Renal cortex interstitium (tissue), 11 donors: ENCODE measurements at regions not wholly inside any gene's neighbourhood (a gene's known extent, or its start where the extent isn't known, plus 50 kb on each side); places are given as distances from the start of the nearest gene placed in this dataset.

Experiments used
- DNase-seq, 11 donors: peaks; one replicate each; pipeline ENCODE4 v3.0.0-alpha.2; 2013; ENCODE audit warnings: low read depth in 9 of 11, low spot score in 4 of 11; ENCODE audit errors: extremely low read depth in 1 of 11

GRCh38 chr11:80687941-80688340 is 1247.1 kb upstream of the TENM4 start:
- DNase-seq = no peak

DNA sequence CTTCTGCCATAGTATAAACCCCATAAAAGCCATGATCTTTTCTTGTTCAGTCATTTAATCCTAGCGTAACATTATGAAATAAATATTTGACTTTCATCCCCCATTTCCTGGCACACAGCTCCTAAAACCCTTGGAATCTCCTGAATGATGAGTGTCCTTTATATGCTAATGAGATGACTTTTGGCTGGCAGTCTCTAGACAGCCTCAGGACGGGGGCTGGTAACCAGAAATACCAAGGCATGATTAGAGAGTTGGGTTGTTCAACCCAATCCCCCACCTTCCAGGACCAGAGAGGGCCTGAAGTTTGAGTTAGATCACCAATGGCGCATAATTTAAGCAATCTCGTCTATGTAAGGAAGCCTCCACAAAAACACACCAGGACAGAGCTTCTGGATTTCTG is 1246.1 kb upstream of the TENM4 start:
- DNase-seq = no peak

DNA sequence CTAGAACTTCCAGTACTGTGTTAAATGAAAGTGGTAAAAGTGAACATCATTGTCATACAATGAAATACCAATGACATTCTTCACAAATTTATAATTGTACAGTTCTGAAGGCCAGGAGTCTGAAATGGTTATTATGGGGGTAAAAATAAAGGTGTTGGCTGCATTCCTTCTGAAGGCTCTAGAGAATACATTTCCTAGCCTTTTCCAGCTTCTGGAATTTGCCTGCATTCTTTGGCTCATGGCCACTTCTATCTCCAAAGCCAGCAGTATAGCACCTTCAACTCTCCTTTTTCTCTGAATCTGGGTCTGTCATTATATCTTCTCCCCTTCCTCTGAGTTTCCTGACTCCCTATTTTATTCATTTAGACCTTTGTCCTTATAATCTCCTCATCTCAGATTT is 1232.7 kb upstream of the TENM4 start:
- no peak for DNase-seq

GRCh38 chr11:80669620-80670019 is 1228.8 kb upstream of the TENM4 start:
- DNase-seq = no peak

DNA sequence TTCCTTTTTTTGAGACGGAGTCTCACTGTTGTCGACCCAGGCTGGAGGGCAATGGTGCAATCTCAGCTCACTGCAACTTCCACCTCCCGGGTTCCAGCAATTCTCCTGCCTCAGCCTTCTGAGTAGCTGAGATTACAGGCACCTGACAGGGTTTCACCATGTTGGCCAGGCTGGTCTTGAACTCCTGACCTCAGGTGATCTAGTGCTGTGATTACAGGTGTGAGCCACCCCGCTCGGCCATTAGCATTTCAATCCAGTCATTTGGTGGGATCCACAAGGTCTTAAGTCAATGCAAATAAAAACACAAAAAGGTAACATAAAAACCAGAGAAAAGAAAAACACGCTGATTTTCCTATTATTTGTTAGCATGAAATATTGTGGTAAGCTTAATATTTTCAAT is 1227.2 kb upstream of the TENM4 start:
- DNase-seq = no peak

- no peak for DNase-seq
Measured at GRCh38 chr11:80655834-80656233, 1215.0 kb upstream of the TENM4 start.

GRCh38 chr11:80650966-80651365 is 1210.1 kb upstream of the TENM4 start:
- DNase-seq = no peak

GRCh38 chr11:80649186-80649585 is 1208.4 kb upstream of the TENM4 start:
- DNase-seq = no peak

DNA sequence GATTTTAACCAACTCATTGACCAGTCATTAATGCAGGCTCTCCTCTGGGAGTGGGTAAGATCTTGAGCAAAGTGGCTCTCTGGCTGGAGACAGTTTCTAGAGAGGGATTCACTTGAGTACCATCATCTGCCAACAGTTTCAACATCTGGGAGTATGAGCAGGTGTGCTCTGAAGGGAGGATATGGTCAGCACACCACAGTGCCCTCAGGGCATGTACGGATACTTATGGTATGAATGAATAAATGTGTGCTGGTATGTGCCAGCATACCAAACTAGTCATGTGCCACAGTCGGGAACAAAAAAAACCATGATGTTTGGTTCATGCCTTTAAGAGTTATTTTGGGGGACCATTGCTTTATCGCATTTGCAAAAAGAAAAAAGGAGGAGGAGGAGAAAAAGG is 1197.5 kb upstream of the TENM4 start:
- DNase-seq = no peak

DNA sequence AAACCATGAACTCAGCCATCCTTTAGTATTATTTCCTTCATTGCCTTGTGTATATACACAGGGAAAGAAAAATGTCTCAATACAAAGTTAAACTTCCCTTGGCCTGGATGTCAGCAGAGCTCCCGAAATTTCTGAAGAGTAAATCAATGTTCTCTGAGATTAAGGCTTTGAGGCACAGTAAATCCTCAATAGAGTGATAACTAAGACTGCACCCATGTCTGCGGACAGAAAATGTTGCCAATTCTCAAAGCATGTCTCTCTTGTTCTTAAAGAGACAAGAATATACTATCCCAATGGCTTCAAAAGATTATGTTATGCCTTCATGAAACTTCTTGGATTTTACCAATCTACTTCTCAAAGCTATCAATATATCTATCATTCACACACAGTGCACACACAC is 1196.7 kb upstream of the TENM4 start:
- no peak for DNase-seq

DNA sequence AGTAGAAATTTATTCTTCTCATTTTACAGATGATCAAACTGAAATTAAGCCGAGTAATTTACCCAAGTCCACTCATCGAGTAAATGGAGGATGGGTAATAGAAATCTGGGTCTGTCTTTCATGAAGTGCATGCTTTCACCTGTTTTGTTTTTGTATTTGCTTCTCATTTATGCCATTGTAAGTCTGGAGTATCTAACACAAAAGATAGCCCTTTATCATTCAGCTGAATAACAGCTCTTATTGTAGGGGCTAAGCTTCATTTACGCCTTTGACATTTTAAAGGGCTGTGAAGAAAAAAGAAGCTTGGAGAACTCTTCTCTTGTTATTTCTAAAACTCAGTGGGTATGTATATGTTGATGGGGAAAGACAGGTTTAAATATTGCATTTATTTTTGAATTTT is 1196.2 kb upstream of the TENM4 start:
- no peak for DNase-seq

DNA sequence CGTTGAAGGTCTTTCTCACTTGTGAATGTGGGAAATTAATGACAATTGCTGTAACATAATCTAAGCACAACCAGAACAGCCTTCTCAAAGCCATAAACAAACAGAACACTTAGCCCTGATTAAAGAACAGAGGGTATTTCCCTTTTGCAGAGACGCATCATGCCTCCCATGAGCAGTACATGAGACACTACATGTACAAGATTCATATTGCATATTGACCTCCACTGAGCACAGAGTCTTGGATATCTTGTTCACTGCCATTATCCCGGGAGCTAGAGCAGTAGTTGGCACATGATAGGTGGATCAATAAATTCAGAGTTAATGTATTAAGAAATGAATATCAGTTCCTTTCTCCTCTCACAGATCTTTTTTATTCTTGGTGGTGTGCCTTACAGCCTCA is 1194.3 kb upstream of the TENM4 start:
- no peak for DNase-seq

- no peak for DNase-seq
Measured at GRCh38 chr11:80632691-80633090, 1191.9 kb upstream of the TENM4 start.

DNA sequence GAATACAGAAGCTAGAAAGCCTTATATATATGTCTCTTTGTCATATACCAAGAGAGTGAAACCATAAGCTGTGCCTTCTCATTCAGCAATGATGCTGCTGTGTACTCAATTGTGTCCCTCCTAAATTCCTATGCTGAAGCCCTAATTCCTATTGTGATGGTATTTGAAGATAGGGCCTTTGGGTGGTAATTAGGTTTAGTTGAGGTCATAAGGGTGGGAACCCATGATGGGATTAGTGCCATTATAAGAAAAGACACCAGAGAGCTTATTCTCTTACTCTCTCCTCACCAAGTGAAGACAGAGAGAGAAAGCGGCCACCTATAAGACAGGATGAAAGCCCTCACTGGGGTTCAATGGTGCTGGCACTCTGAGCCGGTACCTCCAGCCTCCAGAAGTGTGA is 1191.3 kb upstream of the TENM4 start:
- no peak for DNase-seq

DNA sequence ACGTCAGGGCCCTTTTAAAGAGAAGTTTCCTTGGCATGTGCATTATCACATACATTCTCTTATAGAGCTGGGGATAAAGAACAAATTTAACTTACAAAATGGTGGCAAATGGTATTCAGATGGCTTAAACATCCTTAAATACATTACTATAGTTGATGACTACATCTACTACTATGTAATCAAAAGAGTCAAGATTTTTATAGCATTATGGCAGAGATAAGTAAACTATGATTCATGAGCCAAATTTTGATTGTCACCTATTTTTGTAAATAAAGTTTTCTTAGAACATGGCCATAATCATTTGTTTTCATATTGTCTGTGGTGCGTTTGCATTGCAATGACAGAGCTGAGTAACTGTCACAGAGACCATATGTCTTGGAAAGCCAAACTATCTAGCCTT is 1188.6 kb upstream of the TENM4 start:
- DNase-seq = no peak

- no peak for DNase-seq
Measured at GRCh38 chr11:80627364-80627763, 1186.5 kb upstream of the TENM4 start.

- DNase-seq = no peak
Measured at GRCh38 chr11:80626721-80627120, 1185.9 kb upstream of the TENM4 start.

DNA sequence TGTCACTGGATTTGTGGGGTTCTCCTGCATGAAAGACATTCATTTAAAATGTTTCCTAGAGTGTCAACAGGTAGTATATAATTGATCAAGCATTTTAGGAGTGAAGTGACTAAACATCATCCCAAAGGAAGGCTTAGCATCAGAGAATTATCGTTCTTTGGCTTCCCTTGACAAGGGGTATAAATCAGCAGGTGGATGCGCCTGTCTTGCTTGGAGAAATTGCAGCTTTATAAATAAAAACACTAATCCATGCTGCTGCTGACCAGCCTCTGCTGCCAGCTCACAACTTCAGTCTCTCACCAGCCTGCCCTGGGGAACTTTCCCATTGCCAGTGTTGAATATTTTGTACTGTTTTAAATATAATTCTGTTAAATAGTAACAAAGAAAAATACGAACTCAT is 1184.7 kb upstream of the TENM4 start:
- DNase-seq = no peak

- no peak for DNase-seq
Measured at GRCh38 chr11:80621871-80622270, 1181.0 kb upstream of the TENM4 start.

DNA sequence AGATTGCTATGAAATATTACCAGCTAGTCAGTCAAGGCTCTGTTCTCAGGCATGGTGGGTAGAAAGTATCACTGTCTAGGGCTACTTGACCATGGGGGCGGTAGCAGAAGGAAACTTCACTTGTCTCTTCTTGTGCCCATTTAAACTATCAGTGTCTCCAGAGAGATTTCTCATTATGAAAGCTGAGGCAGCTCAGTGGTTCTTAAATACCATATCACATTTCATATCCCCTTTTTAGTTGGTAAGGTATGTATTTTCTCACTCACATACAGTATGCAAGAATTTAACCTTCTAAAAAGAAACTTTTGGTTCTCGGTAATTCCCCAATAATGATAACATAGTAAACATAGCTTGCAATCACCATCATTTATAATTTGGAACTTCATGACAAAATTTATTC is 1180.0 kb upstream of the TENM4 start:
- DNase-seq = no peak

DNA sequence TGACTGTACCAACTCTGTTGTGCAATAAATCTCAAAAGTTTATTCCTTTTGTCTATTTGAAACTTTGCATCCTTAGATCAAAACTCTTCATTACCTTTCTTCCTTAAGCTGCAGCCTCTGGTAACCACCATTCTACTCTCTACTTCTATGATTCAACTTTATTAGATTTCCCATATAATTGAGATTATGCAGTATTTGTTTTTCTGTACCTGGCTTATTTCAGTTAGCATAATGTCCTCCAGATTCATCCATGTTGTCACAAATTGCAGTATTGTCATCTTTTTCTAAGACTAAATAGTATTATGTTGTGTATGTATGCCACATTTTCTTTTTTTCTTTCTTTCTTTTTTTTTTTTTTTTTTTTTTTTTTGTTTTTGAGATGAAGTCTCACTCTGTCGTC is 1176.3 kb upstream of the TENM4 start:
- no peak for DNase-seq

DNA sequence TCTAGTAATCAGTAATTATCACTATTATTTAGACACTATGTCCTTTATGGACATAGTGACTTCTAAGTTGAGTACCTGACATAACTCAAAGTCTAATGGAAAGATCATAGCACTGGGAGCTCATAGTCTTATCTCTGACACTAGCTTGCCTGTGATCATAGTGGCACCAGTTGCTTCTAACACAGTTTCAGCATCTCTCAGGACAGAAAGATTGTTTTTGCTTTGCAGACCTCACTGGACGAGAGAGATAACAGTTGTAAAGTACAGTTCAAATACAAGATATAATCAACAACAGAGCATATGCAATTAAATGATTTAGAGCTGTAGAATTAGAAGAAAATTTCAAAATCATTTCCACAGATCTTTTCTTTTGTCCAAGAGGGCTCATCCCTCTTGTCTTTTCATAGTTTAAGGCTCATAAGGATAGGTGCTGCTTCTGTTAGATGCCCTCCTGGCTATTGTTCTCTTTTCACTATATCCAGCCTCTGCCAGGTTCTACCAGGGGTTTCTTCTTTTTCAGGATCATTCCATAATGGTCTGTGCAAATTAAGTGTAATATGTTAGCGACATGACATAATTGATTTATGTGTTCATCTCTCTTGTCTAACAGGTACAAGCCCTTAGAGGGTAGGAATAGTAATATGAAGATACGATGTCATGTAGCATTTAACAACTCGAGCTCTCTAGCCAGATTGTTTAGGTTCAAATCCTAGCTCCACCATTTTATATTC is 1175.4 kb upstream of the TENM4 start:
- no peak for DNase-seq
